HUES48 (cell line): ENCODE measurements at regions not wholly inside any gene's neighbourhood (a gene's known extent, or its start where the extent isn't known, plus 50 kb on each side); places are given as distances from the start of the nearest gene placed in this dataset.

Experiments used
- H3K27ac ChIP-seq: one replicate; pipeline ENCODE4 v1.7.0; 2013; ENCODE audit warnings: low read depth, low read length, inconsistent platforms
- H3K27me3 ChIP-seq: 2 replicates; pipeline ENCODE4 v1.6.1; 2013; ENCODE audit warnings: mild to moderate bottlenecking, low read length; ENCODE audit not compliant: control insufficient read depth, insufficient read depth
- H3K36me3 ChIP-seq: 2 replicates; pipeline ENCODE4 v1.6.1; 2013; ENCODE audit warnings: low read length; ENCODE audit not compliant: control insufficient read depth, insufficient read depth
- H3K4me1 ChIP-seq: 2 replicates; pipeline ENCODE4 v1.6.1; 2013; ENCODE audit warnings: mild to moderate bottlenecking, low read length; ENCODE audit not compliant: control insufficient read depth, insufficient read depth
- H3K4me3 ChIP-seq: 2 replicates; pipeline ENCODE4 v1.5.1; 2013; ENCODE audit warnings: mild to moderate bottlenecking, low read depth, low read length
- H3K9ac ChIP-seq: 2 replicates; pipeline ENCODE4 v1.6.1; 2013; ENCODE audit warnings: mild to moderate bottlenecking, low read depth, low read length, moderate library complexity
- H3K9me3 ChIP-seq: 2 replicates; pipeline ENCODE4 v1.6.1; 2013; ENCODE audit warnings: low read length; ENCODE audit not compliant: control insufficient read depth, insufficient read depth

DNA sequence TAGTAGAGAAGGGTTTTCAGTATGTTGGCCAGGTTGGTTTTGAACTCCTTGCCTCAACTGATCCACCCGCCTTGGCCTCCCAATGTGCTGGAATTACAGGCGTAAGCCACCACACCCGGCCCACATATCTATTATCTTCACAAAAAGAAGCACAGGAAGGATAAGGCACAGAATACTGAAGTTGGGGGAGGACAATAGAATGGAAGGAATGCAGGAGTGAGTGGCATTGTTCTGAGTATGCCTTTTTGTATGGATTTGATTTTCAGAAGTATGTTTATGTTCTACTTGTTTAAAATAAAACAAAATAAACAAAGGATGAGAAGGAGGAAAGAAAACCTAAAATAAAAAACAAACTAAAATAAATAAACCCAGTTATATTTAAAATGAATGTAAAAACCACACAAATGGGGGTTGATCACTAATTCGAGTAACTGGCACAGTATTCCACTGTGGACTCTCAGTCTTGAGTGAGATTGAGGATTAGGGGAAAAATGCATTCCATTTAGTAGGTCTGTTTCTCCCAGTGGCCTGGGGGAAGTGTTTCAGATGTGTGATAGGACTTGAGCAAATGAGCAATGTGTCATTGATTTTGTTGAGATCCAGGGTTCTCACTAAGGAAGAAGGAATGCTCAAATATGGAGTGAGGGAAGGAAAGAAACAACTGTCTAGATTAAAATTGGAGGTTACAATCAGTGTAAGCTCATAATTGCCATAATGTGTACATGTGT, 109.0 kb upstream of the C1QTNF7 start:
- no peaks in the 10 kb centered on the region for H3K27me3 ChIP-seq
- H3K9me3 ChIP-seq = no peaks in the 10 kb centered on the region
- no peak overlapping the region for H3K9ac ChIP-seq
- peaks cover 12% of the 10 kb centered on the region for H3K4me1 ChIP-seq
- H3K36me3 ChIP-seq = no peaks in the 10 kb centered on the region
- H3K4me3 ChIP-seq = no peak overlapping the region
- H3K27ac ChIP-seq = no peak overlapping the region

DNA sequence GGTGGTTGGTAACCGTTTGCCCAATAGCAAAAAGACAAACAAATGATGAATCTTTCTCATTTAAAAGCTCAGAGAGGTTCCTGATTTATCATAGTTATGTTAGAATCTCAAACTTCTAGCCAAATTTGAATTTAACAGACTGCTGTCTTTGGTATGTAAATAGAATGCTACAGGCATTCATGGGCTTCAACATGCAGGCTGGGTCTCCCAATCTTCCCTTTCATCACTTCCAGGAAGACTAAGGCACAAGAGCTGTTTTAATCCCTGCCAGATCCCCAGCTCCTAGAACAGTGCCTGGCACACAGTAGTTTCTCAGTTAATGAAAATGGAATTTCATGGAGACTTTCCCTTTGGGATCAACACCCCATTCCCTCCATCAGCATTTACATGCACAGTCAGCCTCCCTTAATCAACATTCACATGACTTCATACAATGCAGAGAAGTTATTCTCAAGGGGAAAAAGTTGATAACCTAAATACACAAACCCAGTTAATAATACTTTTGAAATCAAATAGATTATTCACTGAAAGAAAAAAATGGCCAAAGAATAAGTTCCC, 107.6 kb upstream of the C1QTNF7 start:
- no peak overlapping the region for H3K4me3 ChIP-seq
- no peak overlapping the region for H3K27ac ChIP-seq
- H3K4me1 ChIP-seq = peaks cover 12% of the 10 kb centered on the region
- no peaks in the 10 kb centered on the region for H3K9me3 ChIP-seq
- no peaks in the 10 kb centered on the region for H3K36me3 ChIP-seq
- H3K9ac ChIP-seq = no peak overlapping the region
- H3K27me3 ChIP-seq = no peaks in the 10 kb centered on the region

GRCh38 chr4:15322006-15322405, 105.8 kb upstream of the C1QTNF7 start:
- Histone ChIP-seq H3K4me1 (peaks cover 12% of the 10 kb centered on the region), H3K4me3 (no peak overlapping the region)

GRCh38 chr4:15325987-15326386, 101.8 kb upstream of the C1QTNF7 start:
- Histone ChIP-seq H3K9me3 (no peaks in the 10 kb centered on the region), H3K27ac (no peak overlapping the region), H3K4me3 (no peak overlapping the region), H3K9ac (no peak overlapping the region), H3K27me3 (no peaks in the 10 kb centered on the region), H3K36me3 (no peaks in the 10 kb centered on the region), H3K4me1 (no peaks in the 10 kb centered on the region)

More at GRCh38 chr4:15322006-15322405, 105.8 kb upstream of the C1QTNF7 start:
- no peak overlapping the region for H3K9ac ChIP-seq
- no peaks in the 10 kb centered on the region for H3K36me3 ChIP-seq
- H3K27ac ChIP-seq = no peak overlapping the region
- H3K27me3 ChIP-seq = no peaks in the 10 kb centered on the region
- H3K9me3 ChIP-seq = no peaks in the 10 kb centered on the region

GRCh38 chr4:15327311-15328298, 100.2 kb upstream of the C1QTNF7 start:
- H3K9ac ChIP-seq = no peak overlapping the region
- H3K4me3 ChIP-seq = no peak overlapping the region
- no peak overlapping the region for H3K27ac ChIP-seq
- H3K9me3 ChIP-seq = no peaks in the 10 kb centered on the region
- H3K27me3 ChIP-seq = no peaks in the 10 kb centered on the region
- no peaks in the 10 kb centered on the region for H3K36me3 ChIP-seq
- H3K4me1 ChIP-seq = no peaks in the 10 kb centered on the region

DNA sequence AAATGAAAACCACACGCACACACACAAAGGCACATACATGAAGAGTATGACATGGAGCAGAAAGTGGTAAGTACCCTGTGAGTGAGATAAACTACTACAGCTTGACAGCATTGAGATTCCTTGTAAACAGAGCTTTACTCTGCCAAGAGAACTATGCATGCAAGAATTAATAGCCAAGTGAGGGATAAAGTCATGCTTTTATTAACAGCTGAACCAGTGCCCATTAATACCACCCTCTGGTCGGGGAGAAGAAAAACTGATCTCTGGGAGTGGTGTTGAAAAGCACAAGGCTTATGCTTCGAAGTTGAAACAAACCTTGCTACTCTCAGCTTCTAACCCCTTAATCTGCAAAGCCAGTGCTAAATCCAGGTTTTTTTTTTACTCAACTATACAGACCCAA, 95.9 kb upstream of the C1QTNF7 start:
- H3K4me1 ChIP-seq = peaks cover 5% of the 10 kb centered on the region; the same call in 1 of the 2 replicates
- H3K9ac ChIP-seq = no peak overlapping the region
- no peak overlapping the region for H3K27ac ChIP-seq
- H3K9me3 ChIP-seq = no peaks in the 10 kb centered on the region
- no peaks in the 10 kb centered on the region for H3K36me3 ChIP-seq
- no peaks in the 10 kb centered on the region for H3K27me3 ChIP-seq
- no peak overlapping the region for H3K4me3 ChIP-seq

DNA sequence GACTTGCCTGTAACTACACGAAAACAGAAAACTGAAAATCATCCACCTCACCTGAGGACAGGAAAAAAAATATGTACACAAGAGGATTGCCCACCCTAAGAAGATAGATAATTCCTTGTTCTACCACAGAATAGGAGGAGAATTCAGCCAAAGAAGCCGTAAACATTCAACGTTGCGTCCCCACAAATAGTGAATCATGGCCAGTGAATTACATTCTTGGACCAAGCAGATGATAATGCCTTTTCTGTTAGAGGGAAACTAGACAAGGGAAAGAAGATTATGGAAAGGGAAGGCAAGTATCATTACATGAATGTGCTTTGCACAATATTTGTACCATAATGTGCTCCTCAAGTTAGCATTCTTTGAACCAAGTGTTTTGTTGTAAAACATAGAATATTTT, 95.5 kb upstream of the C1QTNF7 start:
- Histone ChIP-seq H3K27ac (no peak overlapping the region), H3K4me3 (no peak overlapping the region), H3K9ac (no peak overlapping the region), H3K4me1 (peaks cover 5% of the 10 kb centered on the region; the same call in 1 of the 2 replicates), H3K27me3 (no peaks in the 10 kb centered on the region), H3K9me3 (no peaks in the 10 kb centered on the region), H3K36me3 (no peaks in the 10 kb centered on the region)

- H3K4me3 ChIP-seq = no peak overlapping the region
- no peaks in the 10 kb centered on the region for H3K36me3 ChIP-seq
Measured at GRCh38 chr4:15333692-15334633, 93.9 kb upstream of the C1QTNF7 start.

DNA sequence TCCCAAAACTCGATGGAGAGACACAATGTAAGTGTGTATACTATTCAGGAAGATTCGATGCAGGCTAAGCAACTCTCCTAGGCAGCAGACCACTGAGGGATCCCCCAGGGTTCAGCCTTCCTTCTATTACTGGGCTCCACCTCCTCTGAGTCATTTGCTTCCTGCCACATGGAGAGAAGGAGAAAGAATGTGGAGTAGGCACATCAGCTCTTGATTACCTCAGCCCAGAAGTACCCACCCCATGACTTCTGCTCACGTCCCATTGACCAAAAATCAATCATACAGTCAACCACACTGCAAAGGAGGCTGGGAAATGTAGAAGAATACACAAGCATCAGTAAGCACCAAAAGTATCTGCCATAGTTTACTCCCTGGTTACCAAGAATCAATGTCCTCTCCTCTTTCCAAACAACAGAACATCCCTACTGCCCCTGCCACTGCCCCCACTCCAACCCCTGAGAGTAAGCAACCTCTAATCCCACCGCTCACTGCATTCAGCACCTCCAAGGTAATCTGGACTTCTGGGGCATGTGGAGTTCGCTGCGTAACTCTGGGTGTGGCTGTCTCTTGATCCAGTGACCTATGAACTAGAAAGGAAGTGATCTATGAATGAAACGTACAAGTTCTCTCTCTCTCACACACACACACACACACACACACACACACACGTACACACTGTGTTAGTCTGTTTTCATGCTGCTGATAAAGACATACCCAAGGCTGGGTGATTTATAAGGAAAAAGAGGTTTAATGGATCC, 91.2 kb upstream of the C1QTNF7 start:
- Histone ChIP-seq H3K4me3 (no peak overlapping the region), H3K4me1 (peaks cover 5% of the 10 kb centered on the region; the same call in 1 of the 2 replicates), H3K36me3 (no peaks in the 10 kb centered on the region), H3K9me3 (no peaks in the 10 kb centered on the region), H3K27me3 (no peaks in the 10 kb centered on the region), H3K9ac (no peak overlapping the region), H3K27ac (no peak overlapping the region)

More at GRCh38 chr4:15333692-15334633, 93.9 kb upstream of the C1QTNF7 start:
- H3K27me3 ChIP-seq = no peaks in the 10 kb centered on the region
- H3K9me3 ChIP-seq = no peaks in the 10 kb centered on the region
- H3K9ac ChIP-seq = no peak overlapping the region
- H3K4me1 ChIP-seq = peaks cover 5% of the 10 kb centered on the region; the same call in 1 of the 2 replicates
- H3K27ac ChIP-seq = no peak overlapping the region
